GM23248 (cell line): ENCODE measurements at regions not wholly inside any gene's neighbourhood (a gene's known extent, or its start where the extent isn't known, plus 50 kb on each side); places are given as distances from the start of the nearest gene placed in this dataset.

Experiments used
- EZH2 ChIP-seq: fragments of 200-600 bp; sonication (generic); IDR thresholded peaks from 2 replicates; pipeline ENCODE4 v1.6.1; 2018; ENCODE audit warnings: antibody characterized with exemption, mild to moderate bottlenecking; ENCODE audit not compliant: insufficient read depth, poor library complexity, severe bottlenecking
- EZH2phosphoT487 ChIP-seq: fragments of 200-600 bp; sonication (generic); IDR thresholded peaks from 2 replicates; pipeline ENCODE4 v1.6.1; 2018; ENCODE audit warnings: antibody characterized with exemption, moderate library complexity, mild to moderate bottlenecking, low read depth; ENCODE audit not compliant: insufficient read depth

DNA sequence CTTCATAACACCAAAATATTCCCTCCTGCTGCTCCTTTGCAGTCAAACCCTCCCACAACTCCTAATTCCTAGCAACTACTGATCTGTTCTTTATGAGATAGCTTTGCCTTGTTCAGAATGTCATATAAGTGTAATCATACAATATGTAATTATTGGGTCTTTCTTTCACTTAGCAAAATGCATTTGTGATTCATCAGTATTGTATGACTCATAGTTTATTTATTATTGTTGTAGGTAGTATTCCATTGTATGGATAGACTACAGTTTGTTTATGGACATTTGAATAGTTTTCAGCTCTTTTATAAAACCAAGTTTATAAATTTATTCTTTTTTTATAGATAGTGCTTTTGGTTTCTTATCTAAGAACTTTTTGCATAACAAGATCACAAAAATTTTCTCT lies 468.2 kb upstream of the KIF2A start:
- TF ChIP-seq EZH2 (no peak), EZH2phosphoT487 (no peak)
